Activated CD8-positive, alpha-beta memory T cell treated with anti-CD3 and anti-CD28 coated beads, Interleukin-2, amount 50 U/mL, for 24 hours (primary cell): ENCODE measurements at regions not wholly inside any gene's neighbourhood (a gene's known extent, or its start where the extent isn't known, plus 50 kb on each side); places are given as distances from the start of the nearest gene placed in this dataset.

Source experiments
- DNase-seq: peaks from one replicate; pipeline ENCODE4 v3.0.0-alpha.2; 2020; ENCODE audit errors: extremely low read depth

DNA sequence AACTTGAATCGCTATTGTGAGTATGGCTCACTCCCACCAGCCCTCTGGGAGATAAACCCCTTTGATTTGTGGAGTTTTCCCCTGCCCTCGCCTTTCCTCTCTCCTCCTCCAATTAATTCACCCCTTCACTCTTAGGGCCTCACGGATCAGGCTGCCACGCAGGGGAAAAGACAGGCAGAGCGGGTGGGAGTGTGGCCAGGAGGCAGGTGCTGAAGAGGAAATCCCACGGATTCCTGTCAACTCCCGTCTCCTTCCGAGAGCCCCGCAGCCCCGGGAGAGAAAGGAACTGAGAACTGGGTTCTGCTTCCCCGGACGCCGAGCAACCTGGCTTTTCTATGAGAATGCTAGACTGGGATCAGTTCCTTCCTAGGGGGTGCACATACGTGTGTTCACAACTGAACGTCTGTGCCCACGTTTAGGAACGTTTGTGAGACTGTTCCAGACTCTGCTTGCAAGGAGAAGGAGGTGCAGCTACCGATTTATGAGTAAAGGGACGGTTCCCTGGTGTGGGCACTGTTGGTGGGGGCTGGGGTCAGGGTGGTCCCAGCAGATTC, 314.5 kb upstream of the TLE4 start:
- no peak for DNase-seq

DNA sequence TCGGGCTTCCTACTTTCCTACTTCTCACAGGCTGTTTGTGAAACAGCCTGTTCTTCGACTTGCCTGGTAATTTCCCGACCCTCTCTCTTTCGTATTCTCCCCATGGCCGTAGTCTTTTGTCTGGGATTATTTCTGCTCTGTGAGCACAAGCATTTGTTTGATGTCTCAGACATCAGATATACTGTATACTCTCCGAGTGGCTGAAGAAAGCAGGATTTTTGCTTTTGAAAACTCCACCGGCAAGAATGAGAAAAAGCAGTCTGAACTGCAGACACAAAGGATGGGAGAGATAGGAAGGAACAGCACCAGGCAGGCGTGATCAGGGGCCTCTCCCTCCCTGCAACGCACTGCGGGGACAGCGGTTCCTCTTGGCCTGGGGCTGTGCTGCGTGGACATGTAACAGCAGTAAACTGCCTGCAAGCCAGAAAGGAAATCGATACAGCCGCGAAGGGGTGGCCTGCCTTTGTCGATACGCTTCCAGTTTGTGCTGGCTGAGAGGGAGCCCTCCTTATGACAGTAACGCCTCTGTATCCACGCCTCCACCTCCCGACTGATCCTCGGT, 313.9 kb upstream of the TLE4 start:
- no peak for DNase-seq

DNA sequence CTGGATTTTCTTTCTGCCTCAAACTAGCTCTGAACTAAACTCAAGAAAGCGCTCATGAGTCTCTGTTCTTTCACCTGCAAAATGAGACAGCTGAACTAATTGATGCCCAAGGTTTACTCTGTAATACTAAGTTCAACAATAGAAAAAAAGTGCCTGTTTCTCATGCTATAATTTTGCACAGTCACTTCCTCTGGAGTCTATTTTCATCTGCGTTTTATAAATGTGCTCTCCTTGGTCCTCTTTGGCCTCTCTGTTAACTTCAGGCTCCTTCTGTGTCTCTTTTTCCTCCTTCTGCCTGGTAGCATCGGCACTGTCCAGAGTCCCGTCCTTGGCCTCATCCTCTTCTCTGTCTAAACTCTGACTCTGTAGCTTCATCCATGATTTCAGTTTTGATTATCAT, 311.9 kb upstream of the TLE4 start:
- DNase-seq = no peak

DNA sequence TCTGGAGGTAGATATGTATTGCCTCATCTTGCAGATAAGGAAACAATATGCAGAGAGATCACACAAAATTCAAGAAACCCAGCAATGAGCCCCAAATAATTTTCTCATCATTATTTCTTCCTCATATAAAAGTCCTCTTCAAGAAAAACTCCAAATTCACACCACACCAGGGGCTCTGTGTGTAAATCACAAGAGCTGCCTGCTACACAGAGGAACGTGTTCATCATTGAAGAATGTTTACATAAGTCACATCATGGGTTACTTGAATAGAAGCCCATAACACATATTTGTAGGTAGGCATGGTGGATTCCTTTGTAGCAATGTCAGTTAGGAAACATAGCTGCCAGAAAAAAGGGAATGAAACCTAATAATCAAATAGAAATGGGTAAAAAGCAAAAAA, 308.1 kb upstream of the TLE4 start:
- DNase-seq = no peak

DNA sequence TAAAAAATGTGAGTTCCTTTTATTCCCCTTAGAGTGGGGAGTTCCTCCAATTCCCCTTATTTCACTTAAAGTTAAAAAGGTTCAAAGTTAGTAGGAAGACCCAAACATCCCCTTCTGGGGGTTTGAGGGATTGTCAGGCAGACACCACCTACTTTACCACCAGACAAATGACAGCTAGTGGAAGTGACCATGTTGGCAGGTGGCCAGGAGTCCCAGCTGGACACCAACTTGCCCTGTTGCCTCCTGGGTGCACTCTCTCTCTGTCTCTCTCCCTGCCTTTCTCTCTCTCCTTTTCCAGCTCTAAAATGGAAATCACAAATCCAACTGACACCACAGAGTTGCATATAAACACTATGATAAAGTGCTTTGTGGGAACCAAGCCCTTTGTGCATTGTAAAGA, 307.7 kb upstream of the TLE4 start:
- DNase-seq = no peak

DNA sequence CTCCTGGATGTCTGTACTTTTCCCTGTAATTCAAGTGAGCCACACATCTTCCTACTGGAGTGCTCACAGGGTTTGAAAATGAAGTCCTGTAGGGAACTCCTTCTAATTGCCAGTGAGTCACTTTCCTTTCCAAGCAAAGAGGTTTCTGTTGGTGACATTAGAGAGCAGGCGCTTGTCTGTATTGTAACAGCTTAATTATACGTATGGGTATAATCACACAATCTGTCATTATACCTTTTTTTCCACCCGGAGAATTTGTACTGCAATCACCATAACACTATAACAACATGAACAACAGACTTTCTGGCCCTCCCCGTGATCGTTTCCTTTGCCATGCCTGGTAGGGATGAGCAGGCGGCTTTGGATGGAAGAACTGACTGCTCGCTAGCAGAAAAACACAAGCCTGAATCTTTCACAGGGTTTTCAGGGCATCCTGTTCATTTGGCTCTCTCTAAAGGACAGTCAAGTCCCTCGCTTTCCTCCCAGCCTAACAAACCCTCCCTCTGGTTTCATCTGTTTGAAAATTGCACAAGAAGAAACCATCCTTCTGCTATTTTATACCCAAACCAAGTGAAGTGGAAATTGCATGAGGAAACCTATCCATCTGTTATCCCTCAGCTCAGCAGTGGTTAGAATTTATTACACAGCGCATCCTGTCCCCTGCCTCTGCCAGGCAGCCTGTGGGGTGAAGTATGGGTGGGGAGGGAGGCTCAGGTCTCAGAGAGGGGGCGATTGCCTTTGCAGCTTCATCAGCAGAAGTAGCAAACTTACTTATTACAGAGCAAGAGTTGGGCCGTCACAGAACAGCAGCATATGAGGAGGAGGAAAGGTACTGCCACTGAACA, 307.0 kb upstream of the TLE4 start:
- no peak for DNase-seq

DNA sequence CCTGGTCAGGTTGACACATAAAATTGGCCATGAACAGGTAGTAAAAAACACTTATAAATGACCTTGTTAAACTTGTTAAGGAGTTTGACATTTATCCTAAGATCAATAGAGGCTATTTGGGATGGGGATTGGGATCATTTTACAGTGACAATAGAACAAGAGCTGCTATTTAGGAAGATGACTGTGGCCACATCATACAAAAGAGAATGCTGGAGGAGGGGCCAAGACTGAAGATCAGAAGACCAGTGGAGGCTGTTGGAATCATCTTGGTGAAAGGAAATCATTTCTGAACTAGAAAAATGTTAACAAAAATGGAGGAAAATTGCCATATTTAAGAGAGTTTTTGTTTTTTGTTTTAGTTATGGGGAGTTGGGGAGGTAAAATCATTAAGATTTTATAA, 304.8 kb upstream of the TLE4 start:
- no peak for DNase-seq

DNA sequence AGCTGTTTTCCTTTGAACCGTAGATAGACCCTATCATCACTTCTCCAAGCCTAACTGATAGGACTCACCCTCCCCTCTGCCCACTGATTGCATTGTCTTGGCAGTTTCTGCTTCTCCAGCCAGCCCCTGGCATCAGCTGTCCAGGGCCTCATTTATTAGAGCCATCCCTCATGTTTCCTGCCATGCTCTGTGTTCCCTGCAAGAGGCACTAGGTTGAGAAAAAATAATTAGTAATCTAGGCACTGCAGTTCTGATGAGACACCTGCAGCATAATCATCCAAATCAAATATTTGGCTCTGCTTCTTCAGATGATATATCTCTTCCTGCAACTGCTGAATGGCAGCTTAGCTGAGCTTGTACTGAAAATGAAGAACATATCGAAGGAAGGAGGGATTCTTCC, 303.0 kb upstream of the TLE4 start:
- no peak for DNase-seq

DNA sequence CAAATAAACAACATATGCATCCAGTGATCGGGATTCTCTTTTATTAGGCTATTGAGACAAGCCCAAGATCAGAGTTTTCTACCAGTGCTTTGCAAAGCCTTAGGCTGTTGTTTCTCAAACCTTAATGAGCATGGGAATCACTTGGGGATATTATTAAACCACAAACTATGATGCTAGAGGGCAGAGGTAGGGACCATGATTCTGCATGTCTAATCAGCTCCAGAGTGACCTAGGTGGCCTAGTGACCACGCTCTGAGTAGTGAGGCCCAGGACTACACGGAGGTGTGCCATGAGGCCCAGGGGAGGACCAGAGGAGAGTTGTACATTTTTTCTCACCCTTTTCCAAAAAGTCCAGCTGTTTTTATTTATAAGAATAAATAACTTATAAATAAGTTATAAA, 298.5 kb upstream of the TLE4 start:
- DNase-seq = no peak

DNA sequence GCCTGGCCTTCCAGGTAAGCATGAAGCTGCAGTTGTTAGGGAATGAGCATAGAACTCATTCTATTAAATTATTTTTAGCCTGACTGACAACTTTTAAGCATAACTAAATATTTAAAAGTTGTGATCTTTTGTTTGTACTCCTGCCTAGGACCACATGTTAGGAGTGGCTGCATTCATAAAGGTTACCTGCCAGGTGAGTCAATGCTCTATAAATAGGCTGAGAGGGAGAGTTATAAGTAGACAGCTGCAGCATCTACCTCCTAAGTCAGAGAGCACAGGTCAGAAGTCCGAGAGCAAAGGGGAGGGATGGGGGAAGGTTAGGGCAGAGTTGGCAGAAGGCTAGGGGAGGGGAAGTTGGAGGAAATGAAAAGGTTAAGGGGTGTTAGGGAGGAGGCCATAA, 292.4 kb upstream of the TLE4 start:
- DNase-seq = no peak

DNA sequence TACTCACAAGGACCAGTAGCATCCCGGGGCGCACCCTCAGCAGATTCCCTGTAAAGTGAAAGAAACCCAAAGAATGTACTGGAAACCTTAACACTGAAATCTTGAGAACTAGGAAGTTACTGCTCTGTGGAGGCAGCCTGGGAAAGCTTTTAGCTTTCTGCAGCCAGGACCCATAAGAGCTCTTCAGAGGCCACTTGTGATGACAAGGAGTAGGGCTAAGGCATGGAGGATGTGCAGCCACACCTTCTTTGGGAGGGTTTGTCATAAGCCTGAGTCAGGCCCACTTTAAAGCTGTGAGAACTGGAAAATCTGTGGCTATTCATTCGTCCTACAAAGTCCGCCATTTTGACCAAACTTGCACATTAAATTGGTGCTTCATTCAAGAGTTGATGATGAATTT, 291.1 kb upstream of the TLE4 start:
- DNase-seq = no peak

DNA sequence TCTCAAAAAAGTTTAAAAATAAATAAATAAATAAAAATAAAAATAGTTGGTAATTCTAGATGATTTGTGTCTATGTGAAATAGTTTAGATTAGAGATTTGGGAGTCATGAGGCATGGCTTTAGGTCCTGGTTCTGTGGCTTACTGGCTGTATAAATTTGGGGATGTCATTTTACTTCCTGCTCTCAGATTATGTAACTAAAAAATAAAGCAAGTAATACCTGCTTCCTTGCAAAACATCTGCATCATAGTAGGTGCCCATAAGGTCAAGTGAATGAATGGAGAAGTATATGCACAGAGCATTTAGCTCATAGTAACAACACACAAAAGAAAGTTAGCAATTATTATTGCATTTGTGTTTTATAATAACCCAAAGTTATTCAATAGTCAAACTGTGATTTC, 287.7 kb upstream of the TLE4 start:
- no peak for DNase-seq

DNA sequence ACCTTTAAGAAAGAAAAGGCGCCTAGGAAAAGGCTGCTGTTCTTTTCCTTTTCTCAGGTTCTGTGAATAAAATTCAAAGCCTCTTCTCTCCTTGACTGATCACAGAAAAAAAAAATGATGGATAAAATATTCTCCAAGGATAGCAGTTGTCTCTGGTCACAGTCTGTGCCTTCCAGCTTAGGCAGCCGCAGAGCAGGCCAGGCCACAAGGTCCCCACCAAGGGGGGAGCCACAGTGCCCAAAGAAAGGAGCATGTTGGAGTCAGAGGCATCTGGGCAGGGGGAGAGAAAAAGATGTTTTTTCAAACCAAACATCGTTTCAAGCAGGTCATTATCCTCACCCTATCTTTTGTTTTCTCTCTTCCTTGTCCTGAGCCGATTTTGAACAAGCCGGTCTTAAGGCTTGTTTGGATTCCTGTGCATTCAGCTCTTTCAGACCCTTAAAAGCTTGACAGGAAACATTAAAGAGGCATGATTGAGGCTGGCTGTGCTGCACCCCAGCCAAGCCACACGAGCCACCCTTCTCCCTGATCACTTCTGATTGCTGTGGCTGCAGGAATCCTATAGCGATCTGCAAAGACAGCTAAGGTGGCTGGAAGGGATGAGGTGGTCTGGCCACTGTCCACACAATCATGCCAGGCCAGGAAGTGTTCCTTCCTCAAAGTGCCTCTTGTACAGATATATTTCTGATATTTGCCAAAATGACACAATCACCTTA, 284.6 kb upstream of the TLE4 start:
- no peak for DNase-seq

DNA sequence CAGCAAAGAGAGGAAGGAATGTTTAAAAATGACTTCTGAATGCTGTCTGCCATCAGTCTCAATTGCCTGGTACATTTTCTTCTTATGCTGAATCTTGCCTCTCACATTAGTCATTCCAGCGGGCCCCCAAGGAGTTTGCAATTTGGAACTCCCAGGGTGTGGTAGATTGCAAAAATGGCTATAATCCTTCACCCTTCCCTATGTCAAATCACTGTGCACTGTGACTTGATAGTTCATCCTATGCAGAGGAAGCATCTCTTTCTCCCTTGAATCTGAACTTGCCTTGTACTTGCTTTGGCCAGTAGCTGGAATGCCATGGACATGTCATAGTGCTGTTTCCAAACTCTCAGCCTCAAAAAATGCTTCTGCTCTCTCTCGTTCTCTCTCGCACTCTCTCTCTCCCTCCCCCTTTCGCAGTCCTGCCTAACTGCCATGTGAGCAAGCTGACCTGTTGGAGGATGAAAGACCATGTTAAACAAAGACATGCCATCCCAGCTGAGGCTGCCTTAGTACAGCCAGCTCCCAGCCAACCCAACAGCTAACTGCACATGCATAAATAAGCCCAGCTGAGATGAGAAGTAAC, 284.0 kb upstream of the TLE4 start:
- no peak for DNase-seq

DNA sequence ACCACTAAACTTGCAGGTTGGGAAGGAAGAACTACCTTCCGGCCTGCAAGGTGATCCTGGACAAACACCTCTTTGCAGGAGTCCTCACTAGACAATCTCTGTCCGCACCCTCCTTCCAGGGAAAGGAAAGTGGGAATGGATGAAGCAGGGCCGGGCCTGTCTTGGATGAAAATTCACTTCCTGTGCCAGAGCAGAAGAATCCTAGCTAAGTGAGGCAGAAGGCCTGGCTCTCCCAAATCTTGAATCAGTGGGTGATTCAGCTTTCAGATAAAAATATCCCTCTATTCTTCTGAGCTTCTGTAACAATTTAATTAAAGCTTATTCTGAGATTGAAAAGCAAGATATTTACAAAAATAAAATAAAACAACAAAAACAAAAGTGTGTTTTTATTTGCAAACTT, 281.9 kb upstream of the TLE4 start:
- no peak for DNase-seq

DNA sequence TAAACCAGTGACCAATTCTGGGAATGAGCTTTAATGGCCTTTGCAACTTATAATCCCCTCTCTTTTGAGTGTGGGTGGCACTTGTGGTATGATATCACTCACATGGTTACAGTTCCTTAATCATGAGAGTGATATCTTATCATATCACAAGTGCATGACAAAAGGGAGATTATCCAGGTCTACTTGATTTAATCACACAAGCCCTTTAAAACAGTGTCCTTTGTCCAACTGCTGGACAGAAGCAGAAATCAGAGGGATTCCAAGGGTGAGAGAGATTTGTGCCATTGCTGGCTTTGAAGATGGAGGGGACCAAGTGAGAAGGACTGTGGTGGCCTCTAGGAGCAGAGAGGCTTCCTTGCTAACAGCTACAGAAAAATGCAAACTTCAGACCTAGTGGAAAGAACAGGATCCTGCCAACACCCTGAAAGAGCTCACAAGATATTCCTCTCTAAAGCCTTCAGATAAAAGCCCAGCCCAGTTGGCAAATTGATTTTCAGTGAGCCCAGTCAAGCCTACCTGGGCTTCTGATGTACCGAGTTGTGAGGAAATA, 279.0 kb upstream of the TLE4 start:
- DNase-seq = no peak

DNA sequence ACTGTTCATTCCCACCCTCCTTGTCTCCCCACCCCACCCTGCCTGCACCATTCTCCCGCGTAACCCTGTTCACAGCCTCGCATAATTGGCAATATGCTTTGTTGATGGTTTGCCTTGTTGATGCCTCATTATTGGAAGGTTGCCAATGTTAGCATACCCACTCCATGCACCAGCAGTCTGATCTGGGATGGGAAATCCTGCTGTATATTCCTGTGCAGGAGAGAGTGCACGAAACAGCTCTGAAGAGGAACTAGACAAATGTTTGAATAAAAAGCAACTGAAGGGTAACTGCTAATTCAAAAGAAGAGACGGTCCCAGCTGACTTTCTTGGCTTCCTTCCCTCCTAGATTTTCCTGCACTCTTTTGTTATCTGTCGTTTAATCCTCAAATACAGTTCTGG, 271.7 kb upstream of the TLE4 start:
- DNase-seq = no peak

DNA sequence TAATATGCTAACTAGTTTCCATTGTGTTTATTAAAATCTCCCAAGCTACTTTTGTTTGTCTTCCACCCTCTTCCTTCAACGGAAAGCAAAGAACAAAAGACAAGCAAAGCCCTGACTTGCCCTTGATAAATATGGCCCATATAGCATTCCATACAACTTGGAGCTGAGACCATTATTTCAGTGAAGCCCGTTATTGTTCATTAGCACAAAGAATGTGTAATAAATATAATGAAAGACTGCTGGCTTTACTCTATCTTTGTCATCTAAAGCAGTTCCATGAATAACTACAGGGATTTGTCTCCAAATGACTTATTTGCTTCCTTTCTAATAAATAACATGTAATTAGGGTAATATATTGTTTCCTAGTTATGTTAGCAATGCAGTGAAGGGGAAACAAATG, 270.7 kb upstream of the TLE4 start:
- DNase-seq = no peak

DNA sequence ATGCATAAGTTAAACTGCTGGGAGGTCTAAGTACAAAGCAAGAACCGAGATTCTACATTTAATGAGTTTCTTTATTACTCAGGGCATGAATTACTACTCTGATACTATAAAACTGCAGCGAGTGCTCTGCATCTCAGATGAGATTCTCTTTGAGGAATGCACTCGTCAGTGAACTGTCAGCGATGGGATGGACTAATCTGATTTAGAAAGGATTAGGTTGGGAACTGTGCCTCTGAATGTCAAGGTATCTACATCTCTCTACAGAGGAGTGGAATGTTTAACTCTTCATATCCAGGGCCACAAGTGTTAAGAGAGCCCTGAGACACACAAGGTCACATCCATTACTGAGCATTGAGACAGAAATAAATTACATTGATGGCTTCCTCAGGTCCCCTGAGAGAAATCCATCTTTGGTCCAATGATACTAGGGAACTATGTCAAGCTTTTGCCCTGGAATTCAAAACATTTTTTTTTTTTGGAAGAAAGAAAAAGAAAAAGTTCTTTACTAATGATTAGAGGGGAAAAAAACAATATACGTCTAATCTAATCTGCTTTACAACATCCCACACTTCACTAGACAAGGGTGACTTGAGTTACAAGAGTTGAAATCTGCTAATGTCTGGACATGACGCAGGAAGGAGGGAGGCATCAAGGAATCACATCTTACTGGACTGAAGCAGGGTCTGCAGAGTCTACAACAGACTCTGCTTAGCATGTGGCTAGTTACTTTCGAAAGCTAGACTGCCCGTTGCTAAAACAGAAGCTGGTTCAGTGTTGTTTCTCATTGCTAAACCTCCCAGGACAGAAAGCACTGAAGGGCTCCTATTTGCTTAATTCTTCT, 270.0 kb upstream of the TLE4 start:
- no peak for DNase-seq

DNA sequence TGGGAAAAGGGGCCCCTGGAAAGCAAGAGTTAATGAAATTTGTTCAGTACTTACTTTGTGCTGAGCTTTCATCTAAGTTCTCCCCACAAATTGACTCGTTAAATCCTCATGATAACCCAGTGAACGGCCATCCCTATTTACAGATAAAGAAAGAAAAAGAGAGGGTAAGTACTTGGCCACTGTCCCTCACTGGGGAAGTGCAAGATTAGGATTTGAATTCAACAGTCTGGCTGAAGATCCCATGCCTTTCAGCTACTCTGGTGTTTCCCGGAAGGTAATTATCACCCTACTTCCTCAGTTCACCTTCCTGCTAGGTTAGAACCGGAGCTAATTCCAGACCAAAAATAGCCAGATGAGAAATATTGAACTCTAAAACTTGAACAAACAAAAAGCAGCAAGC, 269.2 kb upstream of the TLE4 start:
- DNase-seq = no peak

DNA sequence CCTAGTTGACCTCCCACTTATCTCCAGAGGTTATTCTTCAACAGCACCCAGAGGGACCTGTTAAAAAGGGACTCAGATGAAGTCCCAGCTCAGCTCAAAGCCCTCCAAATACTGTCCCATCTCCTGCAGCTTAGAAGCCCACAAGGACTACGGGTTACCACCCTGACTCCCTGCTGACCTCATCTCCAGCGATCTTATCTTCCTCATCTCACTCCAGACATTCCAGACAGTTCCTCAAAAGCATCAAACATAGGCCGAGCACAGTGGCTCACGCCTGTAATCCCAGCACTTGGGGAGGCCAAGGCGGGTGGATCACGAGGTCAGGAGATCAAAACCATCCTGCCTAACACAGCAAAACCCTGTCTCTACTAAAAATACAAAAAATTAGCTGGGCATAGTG, 263.8 kb upstream of the TLE4 start:
- DNase-seq = no peak
